Activated T-helper 1 cell treated with anti-CD3 and anti-CD28 coated beads, Interleukin-12 subunit alpha, Interleukin-12 subunit beta, Interleukin-2, Interleukin-4 antibody, amounts not matched to agents 30 ng/mL and 10 ng/mL and 1 ng/mL, durations not matched to agents 14 hours and 24 hours and 36 hours (primary cell): ENCODE measurements at regions not wholly inside any gene's neighbourhood (a gene's known extent, or its start where the extent isn't known, plus 50 kb on each side); places are given as distances from the start of the nearest gene placed in this dataset.
A peak's percentile ranks its signal among the peaks of the same experiment; 100 is the strongest.

Experiments used
- DNase-seq: peaks from one replicate; pipeline ENCODE4 v3.0.0; 2021; ENCODE audit warnings: low spot score
- H3K27ac Mint-ChIP-seq: one replicate; pipeline ENCODE4 v1.8.0; 2021; ENCODE audit warnings: mild to moderate bottlenecking, mixed read lengths
- H3K27me3 Mint-ChIP-seq: one replicate; pipeline ENCODE4 v1.8.0; 2022; ENCODE audit warnings: mild to moderate bottlenecking, moderate library complexity, mixed read lengths; ENCODE audit not compliant: insufficient read depth
- H3K36me3 Mint-ChIP-seq: one replicate; pipeline ENCODE4 v1.8.0; 2021; ENCODE audit warnings: low read depth, mixed read lengths
- H3K4me1 Mint-ChIP-seq: one replicate; pipeline ENCODE4 v1.8.0; 2021; ENCODE audit warnings: low read depth, mixed read lengths
- H3K4me3 Mint-ChIP-seq: one replicate; pipeline ENCODE4 v1.8.0; 2021; ENCODE audit warnings: mild to moderate bottlenecking, moderate library complexity, mixed read lengths
- H3K9me3 Mint-ChIP-seq: one replicate; pipeline ENCODE4 v1.8.0; 2021; ENCODE audit warnings: mixed read lengths
- intact Hi-C: fragments of 100-400 bp; cut with micrococcal nuclease; formaldehyde crosslinking; loops from one replicate; pipeline ENCODE4 v1.15.1; 2024

GRCh38 chr15:79198461-79198860, 84.1 kb upstream of the ANKRD34C start:
- intact Hi-C loops: no loop called here
- Mint-ChIP-seq H3K27me3 (peaks cover 5% of the 10 kb centered on the region), H3K27ac (no peak overlapping the region), H3K4me3 (no peak overlapping the region), H3K36me3 (no peaks in the 10 kb centered on the region), H3K9me3 (no peaks in the 10 kb centered on the region), H3K4me1 (no peaks in the 10 kb centered on the region)
- DNase-seq: no peak

GRCh38 chr15:79197285-79197684, 85.2 kb upstream of the ANKRD34C start:
- DNase-seq: no peak
- intact Hi-C loops: no loop called here
- no peak overlapping the region for H3K27ac Mint-ChIP-seq
- no peaks in the 10 kb centered on the region for H3K9me3 Mint-ChIP-seq
- H3K4me3 Mint-ChIP-seq: no peak overlapping the region
- no peaks in the 10 kb centered on the region for H3K4me1 Mint-ChIP-seq
- peaks cover 4% of the 10 kb centered on the region for H3K27me3 Mint-ChIP-seq
- no peaks in the 10 kb centered on the region for H3K36me3 Mint-ChIP-seq

GRCh38 chr15:79195802-79196201, 86.7 kb upstream of the ANKRD34C start:
- Mint-ChIP-seq H3K4me1 (no peaks in the 10 kb centered on the region), H3K27ac (no peak overlapping the region), H3K36me3 (no peaks in the 10 kb centered on the region), H3K9me3 (no peaks in the 10 kb centered on the region), H3K4me3 (no peak overlapping the region), H3K27me3 (peaks cover 4% of the 10 kb centered on the region)
- no peak for DNase-seq
- intact Hi-C loops: no loop called here

GRCh38 chr15:79195239-79195638, 87.3 kb upstream of the ANKRD34C start:
- intact Hi-C loops: no loop called here
- Mint-ChIP-seq H3K27ac (no peak overlapping the region), H3K4me3 (no peak overlapping the region), H3K9me3 (no peaks in the 10 kb centered on the region), H3K4me1 (no peaks in the 10 kb centered on the region), H3K36me3 (no peaks in the 10 kb centered on the region), H3K27me3 (peaks cover 4% of the 10 kb centered on the region)
- DNase-seq: no peak

GRCh38 chr15:79194386-79194785, 88.1 kb upstream of the ANKRD34C start:
- Mint-ChIP-seq H3K9me3 (no peaks in the 10 kb centered on the region), H3K27ac (no peak overlapping the region), H3K4me3 (no peak overlapping the region), H3K36me3 (no peaks in the 10 kb centered on the region), H3K27me3 (peaks cover 4% of the 10 kb centered on the region), H3K4me1 (no peaks in the 10 kb centered on the region)
- no peak for DNase-seq
- intact Hi-C loops: no loop called here

- Mint-ChIP-seq H3K4me1 (no peaks in the 10 kb centered on the region), H3K36me3 (no peaks in the 10 kb centered on the region), H3K27me3 (peaks cover 4% of the 10 kb centered on the region), H3K9me3 (no peaks in the 10 kb centered on the region), H3K27ac (no peak overlapping the region), H3K4me3 (no peak overlapping the region)
- DNase-seq: no peak
- intact Hi-C loops: no loop called here
Observed at GRCh38 chr15:79193549-79193948, 89.0 kb upstream of the ANKRD34C start.

- Mint-ChIP-seq H3K9me3 (no peaks in the 10 kb centered on the region), H3K36me3 (no peaks in the 10 kb centered on the region), H3K27me3 (peaks cover 4% of the 10 kb centered on the region), H3K4me1 (no peaks in the 10 kb centered on the region), H3K27ac (no peak overlapping the region), H3K4me3 (no peak overlapping the region)
- no peak for DNase-seq
- intact Hi-C loops: no loop called here
Observed at GRCh38 chr15:79193103-79193502, 89.4 kb upstream of the ANKRD34C start.

GRCh38 chr15:79192462-79193036, 90.0 kb upstream of the ANKRD34C start:
- no peak for DNase-seq
- no peak overlapping the region for H3K27ac Mint-ChIP-seq
- no peaks in the 10 kb centered on the region for H3K4me1 Mint-ChIP-seq
- H3K9me3 Mint-ChIP-seq: no peaks in the 10 kb centered on the region
- H3K36me3 Mint-ChIP-seq: no peaks in the 10 kb centered on the region
- no peak overlapping the region for H3K4me3 Mint-ChIP-seq
- intact Hi-C loops: no loop called here
- H3K27me3 Mint-ChIP-seq: peaks cover 2% of the 10 kb centered on the region

GRCh38 chr15:79190093-79190492, 92.4 kb upstream of the ANKRD34C start:
- Mint-ChIP-seq H3K36me3 (no peaks in the 10 kb centered on the region), H3K27ac (no peak overlapping the region), H3K4me1 (no peaks in the 10 kb centered on the region), H3K27me3 (no peaks in the 10 kb centered on the region), H3K9me3 (no peaks in the 10 kb centered on the region), H3K4me3 (no peak overlapping the region)
- no peak for DNase-seq
- intact Hi-C loops: no loop called here

- DNase-seq: no peak
- Mint-ChIP-seq H3K9me3 (no peaks in the 10 kb centered on the region), H3K36me3 (no peaks in the 10 kb centered on the region), H3K27ac (no peak overlapping the region), H3K4me3 (no peak overlapping the region), H3K27me3 (peaks cover 8% of the 10 kb centered on the region), H3K4me1 (no peaks in the 10 kb centered on the region)
- intact Hi-C loops: no loop called here
Observed at GRCh38 chr15:79186616-79187015, 95.9 kb upstream of the ANKRD34C start.

GRCh38 chr15:79185199-79185598, 94.6 kb upstream of the RASGRF1 start:
- Mint-ChIP-seq H3K27me3 (peaks cover 8% of the 10 kb centered on the region), H3K36me3 (no peaks in the 10 kb centered on the region), H3K4me1 (no peaks in the 10 kb centered on the region), H3K4me3 (no peak overlapping the region), H3K27ac (no peak overlapping the region), H3K9me3 (no peaks in the 10 kb centered on the region)
- DNase-seq: no peak
- intact Hi-C loops: no loop called here

- no peak overlapping the region for H3K4me3 Mint-ChIP-seq
- H3K27ac Mint-ChIP-seq: no peak overlapping the region
- H3K4me1 Mint-ChIP-seq: no peaks in the 10 kb centered on the region
- peak; percentile 39 for DNase-seq
- H3K27me3 Mint-ChIP-seq: peaks cover 8% of the 10 kb centered on the region
- H3K36me3 Mint-ChIP-seq: no peaks in the 10 kb centered on the region
- H3K9me3 Mint-ChIP-seq: no peaks in the 10 kb centered on the region
- intact Hi-C loops: loop anchor here (1.0 kb wide), 1 partner anchor 274 kb away; no protein-coding TSS in a partner anchor
Observed at GRCh38 chr15:79184465-79184892, 93.9 kb upstream of the RASGRF1 start.

GRCh38 chr15:79180318-79180717, 89.7 kb upstream of the RASGRF1 start:
- DNase-seq: no peak
- H3K27ac Mint-ChIP-seq: no peak overlapping the region
- peaks cover 10% of the 10 kb centered on the region for H3K27me3 Mint-ChIP-seq
- no peaks in the 10 kb centered on the region for H3K9me3 Mint-ChIP-seq
- H3K36me3 Mint-ChIP-seq: no peaks in the 10 kb centered on the region
- no peaks in the 10 kb centered on the region for H3K4me1 Mint-ChIP-seq
- H3K4me3 Mint-ChIP-seq: no peak overlapping the region
- intact Hi-C loops: no loop called here

GRCh38 chr15:79179597-79179996, 89.0 kb upstream of the RASGRF1 start:
- no peaks in the 10 kb centered on the region for H3K9me3 Mint-ChIP-seq
- no peak for DNase-seq
- no peaks in the 10 kb centered on the region for H3K36me3 Mint-ChIP-seq
- peaks cover 10% of the 10 kb centered on the region for H3K27me3 Mint-ChIP-seq
- no peak overlapping the region for H3K27ac Mint-ChIP-seq
- H3K4me1 Mint-ChIP-seq: no peaks in the 10 kb centered on the region
- no peak overlapping the region for H3K4me3 Mint-ChIP-seq
- intact Hi-C loops: no loop called here
